AG04449 (cell line): ENCODE measurements at regions not wholly inside any gene's neighbourhood (a gene's known extent, or its start where the extent isn't known, plus 50 kb on each side); places are given as distances from the start of the nearest gene placed in this dataset.
A peak's percentile ranks its signal among the peaks of the same experiment; 100 is the strongest.

Experiments used
- CTCF ChIA-PET: fragments of 350-600 bp; formaldehyde crosslinking; extraction: SDS; loops from one replicate; lab custom pipeline; 2021; ENCODE audit warnings: antibody characterized with exemption; lab: Yijun Ruan, JAX
- POLR2A ChIA-PET: fragments of 400-600, 350-600 bp; formaldehyde crosslinking; extraction: SDS; loops from one replicate; lab custom pipeline; 2020; ENCODE audit warnings: antibody characterized with exemption, inconsistent platforms; lab: Yijun Ruan, JAX
- DNase-seq: peaks from one replicate; pipeline ENCODE4 v3.0.0-alpha.2; 2010; ENCODE audit warnings: low read depth, low spot score
- H3K4me3 ChIP-seq: 2 replicates; pipeline ENCODE4 v1.5.1; 2011; ENCODE audit warnings: low read depth, mild to moderate bottlenecking, control low read depth, low read length
- CTCF ChIP-seq: IDR thresholded peaks from one replicate; pipeline ENCODE4 v1.5.1; 2011; ENCODE audit warnings: mild to moderate bottlenecking, moderate library complexity, low read length, control low read depth, inconsistent platforms; ENCODE audit not compliant: insufficient read depth; ENCODE audit errors: missing control alignments

GRCh38 chr9:26271495-26272122 lies 593.4 kb upstream of the TUSC1 start:
- POLR2A ChIA-PET, result no interaction called here
- no peak overlapping the region for H3K4me3 ChIP-seq
- DNase-seq, result no peak
- CTCF ChIA-PET, result no interaction called here
- TF ChIP-seq CTCF, result no peak

GRCh38 chr9:26266146-26266793 lies 588.0 kb upstream of the TUSC1 start:
- ChIA-PET CTCF (no interaction called here), POLR2A (no interaction called here)
- H3K4me3 ChIP-seq, result no peak overlapping the region
- no peak for DNase-seq
- no peak for TF ChIP-seq CTCF

- ChIA-PET POLR2A (interaction anchor here (0.6 to 1.1 kb wide), 5 partner anchors 28 to 447 kb away, joined by 3 to 8 read pairs (median 3); no protein-coding TSS in a partner anchor), CTCF (no interaction called here)
- no peak for TF ChIP-seq CTCF
- DNase-seq, result peak; percentile 98
- H3K4me3 ChIP-seq, result no peak overlapping the region
Observed at GRCh38 chr9:26264709-26265601, 586.7 kb upstream of the TUSC1 start.

GRCh38 chr9:26263478-26263877 lies 585.2 kb upstream of the TUSC1 start:
- no peak for TF ChIP-seq CTCF
- ChIA-PET CTCF (no interaction called here), POLR2A (no interaction called here)
- no peak overlapping the region for H3K4me3 ChIP-seq
- DNase-seq, result no peak

- no peak for DNase-seq
- TF ChIP-seq CTCF, result no peak
- ChIA-PET CTCF (interaction anchor here (0.6 kb wide), 1 partner anchor 391 kb away, joined by 3 read pairs; no protein-coding TSS in a partner anchor), POLR2A (interaction anchor here (0.9 kb wide), 1 partner anchor 14 kb away, joined by 3 read pairs; no protein-coding TSS in a partner anchor)
- no peak overlapping the region for H3K4me3 ChIP-seq
Observed at GRCh38 chr9:26262421-26263107, 584.3 kb upstream of the TUSC1 start.
